Heart left ventricle (tissue), 13 donors: ENCODE measurements at regions not wholly inside any gene's neighbourhood (a gene's known extent, or its start where the extent isn't known, plus 50 kb on each side); places are given as distances from the start of the nearest gene placed in this dataset.

Source experiments
- CTCF ChIP-seq, 12 donors: fragments of 200-600 bp; sonication (generic) in 4 of 12; IDR thresholded peaks; one replicate each; pipeline versions ENCODE4 v1.5.0 to v1.8.0; 2018 to 2022; ENCODE audit warnings: antibody characterized with exemption in 12 of 12, mild to moderate bottlenecking in 5 of 12
- POLR2A ChIP-seq, 2 donors: fragments of 450-650 bp; IDR thresholded peaks; one replicate each; pipeline ENCODE4 v1.6.1; 2017; ENCODE audit warnings: antibody characterized with exemption in 2 of 2, mild to moderate bottlenecking in 2 of 2, moderate library complexity in 2 of 2
- donor health status: ischemic (EF 13 %, LVEDD 7.1; RV severe dilation, severe dysfunction).
- donor health status: DM: no; HTN: yes; CAD: no.
- donor health status: DM: no; HTN: no; CAD: no.
- donor health status: ischemic (EF 25% LVEDD 6.9; RV normal size, moderate dysfunction).
- donor health status: ischemic (EF 25% LVEDD 5.7; RV mildly dilated, moderate dysfunction).
- donor health status: ischemic (EF 35%, LVEDD 5.7; RV mildly dilated, moderate dysfunction).
- donor health status: nonischemic (EF 11% LVEDD 7.7; RV severe dilation, severe dysfunction).
- donor health status: DM: yes; HTN: yes; CAD: no.
- donor health status: PGD.
- donor health status: ischemic (EF 29% LVEDD 5.4; RV normal size, mild dysfunction).
- donor health status: nonischemic (EF 23%, LVEDD 6.1; RV moderate dilation, normal function).

DNA sequence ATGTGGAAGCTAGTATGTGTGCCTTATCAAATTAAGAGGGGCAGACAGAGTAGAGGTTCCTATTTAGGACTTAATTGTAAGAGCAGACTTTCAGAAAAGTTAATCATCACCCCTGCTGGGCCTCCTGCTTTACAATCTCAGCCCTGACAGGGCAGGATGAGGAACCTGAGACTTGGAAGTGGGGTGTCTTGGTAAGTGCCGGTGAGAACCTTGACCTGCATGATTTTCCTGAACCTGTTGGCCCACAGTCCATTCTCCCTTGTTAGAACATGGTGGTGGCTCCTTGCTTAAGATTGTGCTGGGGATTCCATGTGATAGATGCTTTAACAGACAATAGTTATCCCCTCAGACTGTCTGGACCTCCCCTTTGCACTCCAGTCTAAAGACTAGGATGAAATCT is 141.7 kb upstream of the TMEM72 start:
- no peak for TF ChIP-seq CTCF (IDR thresholded peaks at IDR 0.05)
- TF ChIP-seq POLR2A (IDR thresholded peaks at IDR 0.05), result no peak
